ENCODE measurements at regions not wholly inside any gene's neighbourhood (a gene's known extent, or its start where the extent isn't known, plus 50 kb on each side); places are given as distances from the start of the nearest gene placed in this dataset.

DNA sequence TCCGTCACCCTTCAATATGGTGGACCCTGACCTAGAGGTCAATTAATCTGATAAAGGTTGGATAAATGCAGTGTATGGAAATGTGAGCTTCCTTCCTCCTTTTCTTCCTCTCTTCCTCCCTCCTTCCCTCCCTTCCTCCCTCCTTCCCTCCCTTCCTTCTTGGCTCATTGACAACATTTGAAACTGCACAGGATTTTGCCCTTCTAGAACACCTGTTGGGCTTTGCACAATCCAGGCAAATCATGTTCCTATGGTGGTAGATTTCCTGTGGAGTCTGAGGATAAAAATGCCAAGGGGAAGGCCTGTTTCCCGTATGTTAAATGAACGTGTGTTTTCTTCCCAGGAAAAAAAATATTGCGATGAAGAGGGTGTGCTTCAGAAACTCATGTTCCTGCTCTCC, 642.8 kb downstream of the EPM2A start:
- Histone ChIP-seq H2BK12ac (ENCODE audit: low read depth, low read length) (no peak overlapping the region), H4K5ac (ENCODE audit: insufficient read length, low read depth, low read length) (no peak overlapping the region), H2AFZ (ENCODE audit: low read length) (no peak overlapping the region), H3K79me1 (ENCODE audit: low read depth, low read length) (no peaks in the 10 kb centered on the region), H2BK20ac (ENCODE audit: low read length) (no peak overlapping the region), H3K27ac (ENCODE audit: low read depth, low read length) (no peak overlapping the region), H3K18ac (ENCODE audit: extremely low read depth, low read length) (no peak overlapping the region), H3K14ac (ENCODE audit: insufficient read length) (no peak overlapping the region), H3K79me2 (ENCODE audit: control insufficient read depth in 1 of 2, insufficient read depth in 2 of 2, low read length in 2 of 2) (no peaks in the 10 kb centered on the region), H3K23ac (ENCODE audit: insufficient read length) (no peak overlapping the region), H3K4me3 (ENCODE audit: extremely low read depth in 1 of 4, insufficient read depth in 2 of 4, low read depth in 3 of 4, low read length in 4 of 4) (no peak overlapping the region), H3K36me3 (ENCODE audit: control insufficient read depth in 2 of 4, insufficient read depth in 4 of 4, low read length in 3 of 4) (no peaks in the 10 kb centered on the region), H3K4ac (replicated peaks; ENCODE audit: insufficient read length, low read depth, low read length) (no peak overlapping the region), H3K4me2 (ENCODE audit: insufficient read depth in 1 of 2, low read depth in 2 of 2, low read length in 2 of 2) (no peak overlapping the region), H4K8ac (ENCODE audit: extremely low read depth, insufficient read depth, low read length) (no peak overlapping the region), H2BK15ac (ENCODE audit: low read length) (no peak overlapping the region), H3K9me3 (ENCODE audit: insufficient read depth in 2 of 2, low read depth in 1 of 2, low read length in 1 of 2) (peaks cover 0 to 3% of the 10 kb centered on the region in 2 experiments; a peak in 1 of 4 replicates), H4K20me1 (replicated peaks in 1 of 2; ENCODE audit: control insufficient read depth in 1 of 2, insufficient read depth in 2 of 2, low read length in 2 of 2) (no peaks in the 10 kb centered on the region), H3K56ac (replicated peaks; ENCODE audit: insufficient read length, low read depth, low read length) (no peak overlapping the region), H3K9ac (replicated peaks in 1 of 4; ENCODE audit: extremely low read depth in 1 of 4, low read depth in 3 of 4, low read length in 3 of 4) (no peak overlapping the region), H3K27me3 (replicated peaks in 1 of 4; ENCODE audit: control insufficient read depth in 3 of 4, extremely low read depth in 1 of 4, insufficient read depth in 3 of 4, low read length in 3 of 4) (no peaks in the 10 kb centered on the region), H3K23me2 (ENCODE audit: low read depth, low read length) (no peaks in the 10 kb centered on the region), H2AK5ac (ENCODE audit: low read depth, low read length) (no peak overlapping the region), H3K4me1 (replicated peaks in 1 of 4; ENCODE audit: control insufficient read depth in 3 of 4, insufficient read depth in 4 of 4, low read length in 3 of 4) (no peaks in the 10 kb centered on the region), H2BK5ac (ENCODE audit: low read depth, low read length) (no peak overlapping the region), H4K91ac (replicated peaks; ENCODE audit: insufficient read length, low read length) (no peak overlapping the region), H2BK120ac (replicated peaks; ENCODE audit: low read depth, low read length) (no peak overlapping the region)
- WGBS, 2 experiments (ENCODE audit: extremely low coverage in 1 of 2, insufficient coverage in 1 of 2, insufficient read length in 1 of 2, insufficient replicate concordance in 2 of 2, low coverage in 1 of 2, low lambda C conversion rate in 2 of 2, missing lambda C conversion rate in 1 of 2): 89% methylated on average over 4 of the region's 4 CpGs; no CpG with 5 or more reads in 1 of the 2 experiments
- ChIA-PET POLR2A (ENCODE audit: partially characterized antibody) (no interaction called here), CTCF (ENCODE audit: partially characterized antibody) (interaction anchor here (1.0 kb wide), 1 partner anchor 10 kb away, joined by 3 read pairs; no protein-coding TSS in a partner anchor)
- FAIRE-seq: no peak
- DNase-seq (ENCODE audit: low read depth in 1 of 2, low spot score in 2 of 2): no peak
- TF ChIP-seq, protein P1, sequence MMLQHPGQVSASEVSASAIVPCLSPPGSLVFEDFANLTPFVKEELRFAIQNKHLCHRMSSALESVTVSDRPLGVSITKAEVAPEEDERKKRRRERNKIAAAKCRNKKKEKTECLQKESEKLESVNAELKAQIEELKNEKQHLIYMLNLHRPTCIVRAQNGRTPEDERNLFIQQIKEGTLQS (IDR thresholded peaks at IDR 0.05; ENCODE audit: insufficient read depth, low read depth, low read length): no peak
- TF ChIP-seq, protein P2, sequence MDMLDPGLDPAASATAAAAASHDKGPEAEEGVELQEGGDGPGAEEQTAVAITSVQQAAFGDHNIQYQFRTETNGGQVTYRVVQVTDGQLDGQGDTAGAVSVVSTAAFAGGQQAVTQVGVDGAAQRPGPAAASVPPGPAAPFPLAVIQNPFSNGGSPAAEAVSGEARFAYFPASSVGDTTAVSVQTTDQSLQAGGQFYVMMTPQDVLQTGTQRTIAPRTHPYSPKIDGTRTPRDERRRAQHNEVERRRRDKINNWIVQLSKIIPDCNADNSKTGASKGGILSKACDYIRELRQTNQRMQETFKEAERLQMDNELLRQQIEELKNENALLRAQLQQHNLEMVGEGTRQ (IDR thresholded peaks at IDR 0.05; ENCODE audit: low read length): no peak

All from H1 (cell line).